Lung (tissue), 11 donors: ENCODE measurements at regions not wholly inside any gene's neighbourhood (a gene's known extent, or its start where the extent isn't known, plus 50 kb on each side); places are given as distances from the start of the nearest gene placed in this dataset.
A peak's percentile ranks its signal among the peaks of the same experiment; 100 is the strongest.

Experiments used
- ATAC-seq: fragments of 200-7000 bp; cut with Tn5 transposase; one replicate; pipeline ENCODE4 v1.9.1; 2020; ENCODE audit warnings: moderate number of reproducible peaks; ENCODE audit not compliant: insufficient read depth, low FRiP score
- DNase-seq, 3 donors: peaks; one replicate each; pipeline ENCODE4 v3.0.0-alpha.2; 2013 to 2017
- H3K27ac ChIP-seq, 2 donors: one replicate each; pipeline ENCODE4 v1.5.1; 2013; ENCODE audit warnings: mild to moderate bottlenecking in 2 of 2, moderate library complexity in 2 of 2, control low read depth in 1 of 2, inconsistent platforms in 1 of 2, low read depth in 1 of 2, low read length in 1 of 2
- H3K27me3 ChIP-seq, 3 donors: one replicate each; pipeline ENCODE4 v1.5.1; 2013; ENCODE audit warnings: low read length in 2 of 3; ENCODE audit not compliant: control insufficient read depth in 3 of 3, insufficient read depth in 3 of 3
- H3K36me3 ChIP-seq, 4 donors: one replicate each; pipeline ENCODE4 v1.5.1; 2013; ENCODE audit warnings: low read length in 4 of 4, mild to moderate bottlenecking in 1 of 4, moderate library complexity in 1 of 4; ENCODE audit not compliant: control insufficient read depth in 4 of 4, insufficient read depth in 4 of 4
- H3K4me1 ChIP-seq, 5 donors: one replicate each; pipeline ENCODE4 v1.5.1; 2013; ENCODE audit warnings: low read length in 5 of 5, mild to moderate bottlenecking in 2 of 5, moderate library complexity in 1 of 5; ENCODE audit not compliant: control insufficient read depth in 5 of 5, insufficient read depth in 5 of 5
- H3K4me3 ChIP-seq: one replicate; pipeline ENCODE4 v1.5.1; 2013; ENCODE audit warnings: mild to moderate bottlenecking, control low read depth, moderate library complexity
- H3K9ac ChIP-seq, 2 donors: one replicate each; pipeline ENCODE4 v1.5.1; 2013; ENCODE audit warnings: low read length in 2 of 2, control low read depth in 1 of 2; ENCODE audit not compliant: insufficient read depth in 1 of 2
- H3K9me3 ChIP-seq, 4 donors: one replicate each; pipeline ENCODE4 v1.5.1; 2013; ENCODE audit warnings: low read length in 3 of 4, mild to moderate bottlenecking in 1 of 4, moderate library complexity in 1 of 4; ENCODE audit not compliant: control insufficient read depth in 4 of 4, insufficient read depth in 3 of 4
- WGBS, 2 donors: extraction: QIAGEN DNeasy Blood & Tissue Kit; methylation state at CpG; one replicate each; pipeline ENCODE4 v1.1.7; 2013; 5-methylcytosine and 5-hydroxymethylcytosine counted together
- TF ChIP-seq, protein P1 (sequence below): IDR thresholded peaks from 2 replicates; pipeline ENCODE4 v1.5.1; 2012; ENCODE audit warnings: mild to moderate bottlenecking; ENCODE audit errors: control extremely low read depth, extremely low read depth
- donor health status: control.
- donor health status: control.
- donor health status: Bipolar disorder and iron deficiency.
- donor health status: healthy.
- donor health status: DM: yes; HTN: yes; CAD: no.

DNA sequence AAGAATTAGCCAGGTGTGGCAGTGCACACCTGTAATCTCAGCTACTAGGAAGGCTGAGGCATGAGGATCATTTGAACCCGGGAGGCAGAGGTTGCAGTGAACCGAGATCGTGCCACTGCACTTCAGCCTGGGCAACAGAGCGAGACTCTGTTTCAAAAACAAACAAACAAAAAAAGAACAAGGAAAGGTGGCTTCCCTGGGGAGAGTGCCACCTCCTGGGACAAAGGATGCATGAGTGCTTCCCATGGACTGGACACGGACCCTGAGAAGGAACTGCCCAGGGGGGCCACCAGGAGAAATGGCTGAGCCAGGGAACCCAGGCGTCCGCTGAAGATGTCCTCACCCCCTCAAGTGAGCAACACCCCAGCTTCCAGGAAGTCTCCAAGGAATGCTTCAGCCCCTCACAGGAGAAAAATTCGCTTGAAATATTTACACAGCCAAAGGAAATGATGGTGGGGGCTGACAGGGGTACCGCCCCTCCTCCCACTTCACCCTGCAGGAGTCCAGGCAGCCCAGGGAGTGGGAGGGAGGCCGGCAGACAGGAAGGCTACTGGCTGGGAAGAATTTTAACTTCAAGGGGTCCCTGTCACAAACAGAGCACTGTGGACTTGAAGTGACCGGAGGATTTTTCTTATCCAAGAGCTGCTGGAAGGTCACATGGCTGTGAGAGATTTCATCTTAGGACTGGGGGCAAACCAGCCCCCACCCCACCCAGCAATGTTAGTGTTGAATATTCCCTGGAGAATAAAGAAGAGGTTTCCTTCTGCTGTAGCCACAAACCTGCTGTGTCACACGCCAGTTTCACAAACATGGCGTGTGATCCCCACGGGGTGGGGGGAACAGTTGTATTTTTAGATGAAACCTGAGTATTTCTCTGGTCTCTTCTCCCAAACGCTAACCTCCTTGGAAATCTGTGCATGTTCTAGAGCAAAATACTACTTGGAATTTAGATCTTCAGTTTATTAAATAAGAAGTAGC is 90.8 kb upstream of the SLC25A33 start:
- Histone ChIP-seq H3K4me1 (peaks cover 0 to 29% (median 13%) of the 10 kb centered on the region in 5 donors), H3K9me3 (no peaks in the 10 kb centered on the region), H3K27me3 (no peaks in the 10 kb centered on the region), H3K36me3 (no peaks in the 10 kb centered on the region), H3K4me3 (no peak overlapping the region), H3K9ac (peak overlapping the region in 1 of 2 donors; percentile 40), H3K27ac (no peak overlapping the region)
- ATAC-seq (no peak), DNase-seq (peak in 2 of 3 donors; percentile 42 to 51)
- TF ChIP-seq, protein P1, sequence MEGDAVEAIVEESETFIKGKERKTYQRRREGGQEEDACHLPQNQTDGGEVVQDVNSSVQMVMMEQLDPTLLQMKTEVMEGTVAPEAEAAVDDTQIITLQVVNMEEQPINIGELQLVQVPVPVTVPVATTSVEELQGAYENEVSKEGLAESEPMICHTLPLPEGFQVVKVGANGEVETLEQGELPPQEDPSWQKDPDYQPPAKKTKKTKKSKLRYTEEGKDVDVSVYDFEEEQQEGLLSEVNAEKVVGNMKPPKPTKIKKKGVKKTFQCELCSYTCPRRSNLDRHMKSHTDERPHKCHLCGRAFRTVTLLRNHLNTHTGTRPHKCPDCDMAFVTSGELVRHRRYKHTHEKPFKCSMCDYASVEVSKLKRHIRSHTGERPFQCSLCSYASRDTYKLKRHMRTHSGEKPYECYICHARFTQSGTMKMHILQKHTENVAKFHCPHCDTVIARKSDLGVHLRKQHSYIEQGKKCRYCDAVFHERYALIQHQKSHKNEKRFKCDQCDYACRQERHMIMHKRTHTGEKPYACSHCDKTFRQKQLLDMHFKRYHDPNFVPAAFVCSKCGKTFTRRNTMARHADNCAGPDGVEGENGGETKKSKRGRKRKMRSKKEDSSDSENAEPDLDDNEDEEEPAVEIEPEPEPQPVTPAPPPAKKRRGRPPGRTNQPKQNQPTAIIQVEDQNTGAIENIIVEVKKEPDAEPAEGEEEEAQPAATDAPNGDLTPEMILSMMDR = no peak
- WGBS, 2 donors = 38 to 39% methylated on average over 15 of the region's 15 CpGs

DNA sequence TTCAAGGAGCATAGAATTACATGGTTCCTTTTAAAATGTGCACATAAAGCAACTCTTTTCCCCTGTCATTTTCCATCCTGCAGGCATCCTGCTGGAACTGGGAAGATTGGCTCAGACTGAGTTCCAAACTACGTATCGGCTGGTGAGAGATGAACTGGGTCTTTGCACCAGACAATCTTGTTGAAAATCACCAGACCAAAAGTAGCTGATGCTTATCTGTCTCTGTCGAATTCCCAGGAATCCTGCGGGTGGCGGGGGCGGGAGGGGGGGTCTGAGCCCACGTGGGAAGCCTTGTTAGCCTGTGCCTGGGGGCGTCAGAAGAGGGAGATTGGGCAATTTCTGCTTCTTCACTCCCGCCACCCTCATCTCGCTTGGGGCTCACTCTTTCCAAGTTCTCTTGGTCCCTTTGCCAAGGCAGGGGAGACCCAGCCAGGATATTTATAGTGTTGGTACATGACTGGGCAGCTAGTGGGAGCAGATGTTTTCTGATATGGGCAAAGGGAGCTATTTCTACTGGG is 90.1 kb upstream of the SLC25A33 start:
- no peak overlapping the region for H3K4me3 ChIP-seq
- 36 to 47% methylated on average over 10 of the region's 10 CpGs for WGBS, 2 donors
- no peak for ATAC-seq

DNA sequence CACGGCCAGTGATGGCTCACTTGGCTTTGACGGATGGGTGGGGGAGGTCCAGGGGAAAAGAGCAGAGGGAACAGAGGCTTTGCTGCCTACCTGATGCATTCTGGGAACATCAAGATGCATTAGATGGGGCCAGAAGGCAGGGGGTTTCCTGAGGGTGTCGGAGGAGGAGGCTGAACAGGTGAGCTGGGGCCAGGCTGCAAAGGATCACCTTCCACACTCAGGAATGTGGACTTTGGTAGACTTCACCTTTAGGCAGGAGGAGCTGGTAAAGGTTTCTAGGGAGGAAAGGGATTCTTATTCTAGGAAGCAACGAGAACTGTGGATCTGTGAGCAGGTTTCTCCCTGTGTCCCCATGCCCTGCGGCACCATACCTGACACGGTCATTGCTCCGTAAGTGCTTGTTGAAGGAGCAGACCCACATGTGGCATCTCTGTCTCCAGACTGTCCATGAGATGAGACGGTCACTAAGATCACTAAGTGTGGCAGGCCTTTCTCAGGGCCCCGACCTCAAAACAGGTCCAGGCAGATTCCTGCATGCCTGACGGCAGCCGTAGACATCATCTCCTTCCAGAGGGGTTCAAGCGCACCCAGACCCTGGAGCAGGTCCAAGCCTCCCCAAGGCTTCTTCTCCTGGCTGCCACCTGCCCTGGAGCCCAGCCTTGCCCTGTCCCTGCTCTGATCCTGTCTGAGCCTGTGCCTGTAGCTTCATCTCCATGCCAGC is 89.1 kb upstream of the SLC25A33 start:
- Histone ChIP-seq H3K9me3 (no peaks in the 10 kb centered on the region), H3K27ac (no peak overlapping the region), H3K36me3 (no peaks in the 10 kb centered on the region), H3K4me3 (no peak overlapping the region), H3K4me1 (peaks cover 0 to 23% (median 4%) of the 10 kb centered on the region in 5 donors), H3K9ac (no peak overlapping the region), H3K27me3 (no peaks in the 10 kb centered on the region)
- TF ChIP-seq, protein P1 = no peak
- DNase-seq (no peak), ATAC-seq (no peak)
- 88 to 92% methylated on average over 12 of the region's 12 CpGs for WGBS, 2 donors

More for the DNA sequence above, 90.1 kb upstream of the SLC25A33 start:
- DNase-seq = peak; percentile 44 to 63 (median 49)
- no peaks in the 10 kb centered on the region for H3K36me3 ChIP-seq
- no peaks in the 10 kb centered on the region for H3K9me3 ChIP-seq
- H3K27me3 ChIP-seq = no peaks in the 10 kb centered on the region
- peaks cover 0 to 27% (median 10%) of the 10 kb centered on the region in 5 donors for H3K4me1 ChIP-seq
- peak overlapping the region in 1 of 2 donors; percentile 40 for H3K9ac ChIP-seq
- H3K27ac ChIP-seq = no peak overlapping the region
- TF ChIP-seq, protein P1 = no peak
